ENCODE measurements at regions not wholly inside any gene's neighbourhood (a gene's known extent, or its start where the extent isn't known, plus 50 kb on each side); places are given as distances from the start of the nearest gene placed in this dataset.

DNA sequence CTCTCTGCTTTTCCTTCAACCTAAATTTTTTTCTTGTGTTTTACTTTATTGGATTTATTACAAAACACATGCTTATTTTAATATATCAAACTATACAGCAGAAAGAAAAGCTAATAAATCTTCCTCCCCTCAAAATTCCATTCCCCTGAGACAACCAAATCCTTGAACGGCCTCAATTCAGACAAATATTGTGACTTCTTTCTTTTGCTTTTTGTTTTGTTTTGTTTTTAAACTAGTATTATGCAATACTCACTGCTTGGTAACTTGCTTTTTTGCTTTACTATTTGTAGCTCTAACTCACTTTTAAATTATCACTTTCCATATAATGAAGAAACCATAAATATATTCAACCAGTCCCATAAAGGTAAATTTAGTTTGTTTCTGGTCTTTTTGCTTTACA lies 59.4 kb upstream of the CDK1 start:
- TF ChIP-seq, protein P1, sequence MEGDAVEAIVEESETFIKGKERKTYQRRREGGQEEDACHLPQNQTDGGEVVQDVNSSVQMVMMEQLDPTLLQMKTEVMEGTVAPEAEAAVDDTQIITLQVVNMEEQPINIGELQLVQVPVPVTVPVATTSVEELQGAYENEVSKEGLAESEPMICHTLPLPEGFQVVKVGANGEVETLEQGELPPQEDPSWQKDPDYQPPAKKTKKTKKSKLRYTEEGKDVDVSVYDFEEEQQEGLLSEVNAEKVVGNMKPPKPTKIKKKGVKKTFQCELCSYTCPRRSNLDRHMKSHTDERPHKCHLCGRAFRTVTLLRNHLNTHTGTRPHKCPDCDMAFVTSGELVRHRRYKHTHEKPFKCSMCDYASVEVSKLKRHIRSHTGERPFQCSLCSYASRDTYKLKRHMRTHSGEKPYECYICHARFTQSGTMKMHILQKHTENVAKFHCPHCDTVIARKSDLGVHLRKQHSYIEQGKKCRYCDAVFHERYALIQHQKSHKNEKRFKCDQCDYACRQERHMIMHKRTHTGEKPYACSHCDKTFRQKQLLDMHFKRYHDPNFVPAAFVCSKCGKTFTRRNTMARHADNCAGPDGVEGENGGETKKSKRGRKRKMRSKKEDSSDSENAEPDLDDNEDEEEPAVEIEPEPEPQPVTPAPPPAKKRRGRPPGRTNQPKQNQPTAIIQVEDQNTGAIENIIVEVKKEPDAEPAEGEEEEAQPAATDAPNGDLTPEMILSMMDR (conservative IDR thresholded peaks at IDR 0.05), result no peak
- no peak for TF ChIP-seq EZH2 (IDR thresholded peaks at IDR 0.05; ENCODE audit: low read depth)

All from PC-9 (cell line).